A549 (cell line): ENCODE measurements at regions not wholly inside any gene's neighbourhood (a gene's known extent, or its start where the extent isn't known, plus 50 kb on each side); places are given as distances from the start of the nearest gene placed in this dataset.
A peak's percentile ranks its signal among the peaks of the same experiment; 100 is the strongest.

Experiments
- ATAC-seq, 2 experiments: fragments of 200-7000 bp in 1 of 2; fragments of >200 bp in 1 of 2; cut with Nextera tagmentation in 1 of 2; cut with Tn5 transposase in 1 of 2; 3 replicates each; pipeline versions ENCODE4 v1.8.0 to v1.9.1; 2018 to 2020; ENCODE audit warnings: mild to moderate bottlenecking in 1 of 2, moderate library complexity in 1 of 2
- CTCF ChIA-PET: fragments of 300-600 bp; sonication (Branson Sonifier 250); formaldehyde crosslinking; extraction: SDS; loops from one replicate; lab custom pipeline; 2021; ENCODE audit warnings: antibody characterized with exemption, inconsistent platforms; lab: Yijun Ruan, JAX
- POLR2A ChIA-PET: fragments of 350-600 bp; formaldehyde crosslinking; extraction: SDS; loops from one replicate; lab custom pipeline; 2021; ENCODE audit warnings: antibody characterized with exemption, inconsistent platforms; lab: Yijun Ruan, JAX
- DNase-seq, 2 experiments: peaks; one replicate each; pipeline versions ENCODE4 v3.0.0 to v3.0.0-alpha.2; 2011 to 2016; ENCODE audit warnings: low read depth in 1 of 2, low spot score in 1 of 2
- FAIRE-seq: peaks from 2 replicates; lab custom pipeline; 2011; peaks lifted over from hg19 to GRCh38; lab: Jason Lieb, UNC
- H3K27ac ChIP-seq, 2 experiments: fragments of >200 bp; sonication (Bioruptor Twin); formaldehyde crosslinking; 3 replicates each; pipeline ENCODE4 v1.5.1; 2016 to 2017
- H3K4me1 ChIP-seq: fragments of >200 bp; sonication (Bioruptor Twin); formaldehyde crosslinking; 3 replicates; pipeline ENCODE4 v1.6.1; 2016
- H3K4me2 ChIP-seq: fragments of >200 bp; sonication (Bioruptor Twin); formaldehyde crosslinking; 3 replicates; pipeline ENCODE4 v1.6.1; 2016
- H3K4me3 ChIP-seq: fragments of >200 bp; sonication (Bioruptor Twin); formaldehyde crosslinking; 3 replicates; pipeline ENCODE4 v1.5.1; 2016
- H3K9me3 ChIP-seq: fragments of >200 bp; sonication (Bioruptor Twin); formaldehyde crosslinking; 3 replicates; pipeline ENCODE4 v1.6.1; 2016
- BHLHE40 ChIP-seq: IDR thresholded peaks from 2 replicates; pipeline ENCODE4 v1.6.1; 2012; ENCODE audit warnings: low read depth, low read length, inconsistent platforms
- CBX2 ChIP-seq: fragments of 200-600 bp; sonication (generic); IDR thresholded peaks from 2 replicates; pipeline ENCODE4 v1.6.1; 2016; ENCODE audit warnings: low read depth, mild to moderate bottlenecking, borderline replicate concordance
- CEBPB ChIP-seq, 2 experiments: fragments of >200 bp in 1 of 2; sonication (Bioruptor Twin) in 1 of 2; formaldehyde crosslinking in 1 of 2; IDR thresholded peaks; 2 replicates each; pipeline ENCODE4 v1.6.1; 2012 to 2016
- EHF ChIP-seq: fragments of 250-450 bp; sonication (Bioruptor Pico); IDR thresholded peaks from 2 replicates; pipeline ENCODE4 v1.5.0; 2020; ENCODE audit warnings: mild to moderate bottlenecking
- EHMT2 ChIP-seq: fragments of 200-600 bp; sonication (generic); IDR thresholded peaks from 2 replicates; pipeline ENCODE4 v1.6.1; 2016; ENCODE audit warnings: antibody characterized with exemption, low read depth, mild to moderate bottlenecking, moderate library complexity
- EP300 ChIP-seq, 2 experiments: fragments of >200 bp; sonication (Bioruptor Twin); formaldehyde crosslinking; IDR thresholded peaks; 2 replicates in 1 of 2; 3 replicates in 1 of 2; pipeline ENCODE4 v1.6.1; 2016 to 2017
- ESRRA ChIP-seq: fragments of 150-350 bp; IDR thresholded peaks from 2 replicates; pipeline ENCODE4 v1.6.1; 2014; ENCODE audit warnings: mild to moderate bottlenecking, low read length, borderline replicate concordance
- HEYL ChIP-seq: fragments of 250-450 bp; sonication (Bioruptor Pico); IDR thresholded peaks from 2 replicates; pipeline ENCODE4 v1.8.0; 2021; ENCODE audit warnings: mild to moderate bottlenecking, moderate library complexity
- HOXA7 ChIP-seq: fragments of 250-450 bp; sonication (Bioruptor Pico); IDR thresholded peaks from 2 replicates; pipeline ENCODE4 v1.5.0; 2020; ENCODE audit warnings: mild to moderate bottlenecking, moderate library complexity
- KDM1A ChIP-seq: fragments of 200-600 bp; sonication (generic); IDR thresholded peaks from 2 replicates; pipeline ENCODE4 v1.6.1; 2016; ENCODE audit warnings: low read depth, mild to moderate bottlenecking
- MAFK ChIP-seq: fragments of 450-650 bp; IDR thresholded peaks from 2 replicates; pipeline ENCODE4 v1.6.1; 2014; ENCODE audit not compliant: partially characterized antibody
- MYC ChIP-seq: IDR thresholded peaks from 2 replicates; pipeline ENCODE4 v1.6.1; 2012; ENCODE audit warnings: mild to moderate bottlenecking, inconsistent platforms, low read length, improper control_type of control experiment, borderline replicate concordance
- NFE2L2 ChIP-seq: fragments of 150-350 bp; conservative IDR thresholded peaks from 2 replicates; pipeline ENCODE4 v1.6.1; 2014; ENCODE audit warnings: low read length
- NPAS2 ChIP-seq: fragments of 250-450 bp; sonication (Bioruptor Pico); IDR thresholded peaks from 2 replicates; pipeline ENCODE4 v1.8.0; 2022; ENCODE audit warnings: mild to moderate bottlenecking, moderate library complexity, borderline replicate concordance
- POLR2A ChIP-seq: IDR thresholded peaks from 2 replicates; pipeline ENCODE4 v1.6.1; 2012; ENCODE audit warnings: mild to moderate bottlenecking, low read length
- RARB ChIP-seq: fragments of 250-450 bp; sonication (Bioruptor Pico); IDR thresholded peaks from 2 replicates; pipeline ENCODE4 v1.8.0; 2021; ENCODE audit warnings: mild to moderate bottlenecking, moderate library complexity
- RFX5 ChIP-seq: fragments of 450-650 bp; IDR thresholded peaks from 2 replicates; pipeline ENCODE4 v1.7.1; 2014; ENCODE audit warnings: antibody characterized with exemption, mild to moderate bottlenecking, moderate library complexity
- ZC3H11A ChIP-seq: fragments of 450-650 bp; IDR thresholded peaks from 2 replicates; pipeline ENCODE4 v1.6.1; 2014; ENCODE audit warnings: antibody characterized with exemption, mild to moderate bottlenecking
- ZFP36 ChIP-seq: fragments of 450-650 bp; IDR thresholded peaks from 2 replicates; pipeline ENCODE4 v1.6.1; 2014; ENCODE audit warnings: borderline replicate concordance; ENCODE audit not compliant: partially characterized antibody
- ZSCAN20 ChIP-seq: fragments of 250-450 bp; sonication (Bioruptor Pico); IDR thresholded peaks from 2 replicates; pipeline ENCODE4 v1.8.0; 2022; ENCODE audit warnings: mild to moderate bottlenecking, moderate library complexity
- WGBS: methylation state at CpG from one replicate; pipeline ENCODE4 v1.1.6; 2017; ENCODE audit errors: missing lambda C conversion rate; 5-methylcytosine and 5-hydroxymethylcytosine counted together
- TF ChIP-seq, protein P1 (sequence below): IDR thresholded peaks from 2 replicates; pipeline ENCODE4 v1.6.1; 2012
- TF ChIP-seq, protein P2 (sequence below): fragments of 450-650 bp; IDR thresholded peaks from 2 replicates; pipeline ENCODE4 v1.6.1; 2014; ENCODE audit warnings: antibody characterized with exemption
- TF ChIP-seq, protein P3 (sequence below): fragments of 250-450 bp; sonication (Bioruptor Pico); IDR thresholded peaks from 2 replicates; pipeline ENCODE4 v1.5.0; 2020; ENCODE audit warnings: low read depth, mild to moderate bottlenecking, moderate library complexity
- TF ChIP-seq, protein P4 (sequence below): fragments of >200 bp; sonication (Bioruptor Twin); formaldehyde crosslinking; IDR thresholded peaks from 3 replicates; pipeline ENCODE4 v1.5.1; 2016
- TF ChIP-seq, protein P5 (sequence below): fragments of 200-600 bp; sonication (generic); IDR thresholded peaks from 2 replicates; pipeline ENCODE4 v1.6.1; 2016; ENCODE audit warnings: antibody characterized with exemption, mild to moderate bottlenecking, moderate library complexity
- TF ChIP-seq, protein P6 (sequence below): IDR thresholded peaks from 2 replicates; pipeline ENCODE4 v1.6.1; 2012; ENCODE audit warnings: low read depth, borderline replicate concordance
- TF ChIP-seq, protein P7 (sequence below): fragments of 150-350 bp; IDR thresholded peaks from 2 replicates; pipeline ENCODE4 v1.6.1; 2014; ENCODE audit warnings: low read depth, mild to moderate bottlenecking, low read length

DNA sequence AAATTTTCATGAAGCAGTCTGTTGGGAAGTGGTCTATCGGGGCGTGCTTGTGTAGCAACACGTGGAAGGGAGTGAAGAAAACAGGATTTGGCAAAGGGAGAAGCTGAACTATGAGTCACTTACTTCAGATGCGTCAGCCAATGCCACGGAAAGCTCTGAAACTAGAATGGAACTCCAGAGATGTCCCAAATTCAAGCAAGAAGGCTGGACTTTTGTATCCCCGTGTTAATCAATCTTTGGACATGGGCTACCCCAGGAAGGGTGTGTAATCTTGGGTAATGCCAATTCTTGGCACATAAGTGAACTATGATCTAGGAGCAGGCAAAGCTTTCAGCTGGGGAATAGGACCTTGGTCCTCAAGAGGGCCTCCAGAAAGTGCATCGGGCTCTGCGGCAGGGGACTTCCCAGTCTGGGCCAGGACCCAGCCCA, 102.6 kb downstream of the ADSS2 start (continued):
- TF ChIP-seq BHLHE40: no peak
- TF ChIP-seq, protein P1, sequence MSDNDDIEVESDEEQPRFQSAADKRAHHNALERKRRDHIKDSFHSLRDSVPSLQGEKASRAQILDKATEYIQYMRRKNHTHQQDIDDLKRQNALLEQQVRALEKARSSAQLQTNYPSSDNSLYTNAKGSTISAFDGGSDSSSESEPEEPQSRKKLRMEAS: peak; percentile 52; the same call in 1 of the 2 replicates
- no peak for TF ChIP-seq EHF
- no peak for TF ChIP-seq ZC3H11A
- TF ChIP-seq, protein P2, sequence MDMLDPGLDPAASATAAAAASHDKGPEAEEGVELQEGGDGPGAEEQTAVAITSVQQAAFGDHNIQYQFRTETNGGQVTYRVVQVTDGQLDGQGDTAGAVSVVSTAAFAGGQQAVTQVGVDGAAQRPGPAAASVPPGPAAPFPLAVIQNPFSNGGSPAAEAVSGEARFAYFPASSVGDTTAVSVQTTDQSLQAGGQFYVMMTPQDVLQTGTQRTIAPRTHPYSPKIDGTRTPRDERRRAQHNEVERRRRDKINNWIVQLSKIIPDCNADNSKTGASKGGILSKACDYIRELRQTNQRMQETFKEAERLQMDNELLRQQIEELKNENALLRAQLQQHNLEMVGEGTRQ: no peak
- TF ChIP-seq ZFP36: no peak

DNA sequence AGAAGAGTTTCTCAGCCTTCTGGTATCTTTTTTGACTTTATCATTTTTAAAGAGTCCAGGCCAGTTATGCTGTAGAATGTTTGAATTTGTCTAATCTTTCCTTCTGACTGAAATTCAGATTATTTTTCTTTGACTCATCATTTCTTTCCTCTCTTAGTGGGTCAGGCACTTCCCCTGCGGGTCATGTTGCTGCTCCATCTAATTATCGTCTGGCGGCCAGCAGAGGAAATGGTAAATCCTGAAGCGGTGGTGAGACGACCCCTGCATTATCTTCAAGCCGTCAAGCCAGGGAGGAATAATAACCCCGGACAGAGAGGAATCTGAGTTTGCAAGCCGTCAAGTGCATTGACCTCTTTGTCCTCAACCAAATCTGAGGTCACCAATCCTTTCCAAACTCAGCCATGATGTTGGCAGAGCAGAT, 102.1 kb downstream of the ADSS2 start:
- DNase-seq: no peak
- H3K4me3 ChIP-seq: no peak overlapping the region

DNA sequence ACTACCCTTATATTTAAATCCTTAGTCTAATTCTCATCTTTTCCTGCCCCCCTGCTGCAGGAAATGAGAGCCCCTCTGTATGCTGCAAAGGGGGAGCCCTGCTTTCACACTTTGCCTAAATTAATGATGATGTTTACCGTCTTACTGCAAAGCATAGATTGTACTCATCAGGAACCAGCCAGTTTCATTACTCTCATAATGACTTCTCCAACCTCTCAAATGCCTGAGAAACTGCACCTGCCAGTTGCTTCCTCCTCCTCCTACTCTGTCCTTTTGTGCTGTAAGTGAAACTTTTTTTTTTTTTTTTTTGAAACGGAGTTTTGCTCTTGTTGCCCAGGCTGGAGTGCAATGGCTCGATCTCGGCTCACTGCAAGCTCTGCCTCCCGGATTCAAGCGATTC, 101.7 kb downstream of the ADSS2 start:
- ChIA-PET CTCF (no interaction called here), POLR2A (no interaction called here)
- DNase-seq: no peak
- no peak for FAIRE-seq
- ATAC-seq: no peak
- no peak overlapping the region for H3K4me2 ChIP-seq
- no peak overlapping the region for H3K27ac ChIP-seq
- no peaks in the 10 kb centered on the region for H3K9me3 ChIP-seq
- TF ChIP-seq KDM1A (no peak), NFE2L2 (no peak), ESRRA (no peak), CEBPB (IDR thresholded peaks at IDR 0.05) (no peak), HOXA7 (no peak), POLR2A (no peak), MAFK (no peak), ZSCAN20 (no peak), RFX5 (no peak), RARB (CRISPR knock-in tag) (no peak), HEYL (CRISPR knock-in tag) (no peak), MYC (no peak)
- TF ChIP-seq, protein P3, sequence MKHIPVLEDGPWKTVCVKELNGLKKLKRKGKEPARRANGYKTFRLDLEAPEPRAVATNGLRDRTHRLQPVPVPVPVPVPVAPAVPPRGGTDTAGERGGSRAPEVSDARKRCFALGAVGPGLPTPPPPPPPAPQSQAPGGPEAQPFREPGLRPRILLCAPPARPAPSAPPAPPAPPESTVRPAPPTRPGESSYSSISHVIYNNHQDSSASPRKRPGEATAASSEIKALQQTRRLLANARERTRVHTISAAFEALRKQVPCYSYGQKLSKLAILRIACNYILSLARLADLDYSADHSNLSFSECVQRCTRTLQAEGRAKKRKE: no peak
- TF ChIP-seq, protein P4, sequence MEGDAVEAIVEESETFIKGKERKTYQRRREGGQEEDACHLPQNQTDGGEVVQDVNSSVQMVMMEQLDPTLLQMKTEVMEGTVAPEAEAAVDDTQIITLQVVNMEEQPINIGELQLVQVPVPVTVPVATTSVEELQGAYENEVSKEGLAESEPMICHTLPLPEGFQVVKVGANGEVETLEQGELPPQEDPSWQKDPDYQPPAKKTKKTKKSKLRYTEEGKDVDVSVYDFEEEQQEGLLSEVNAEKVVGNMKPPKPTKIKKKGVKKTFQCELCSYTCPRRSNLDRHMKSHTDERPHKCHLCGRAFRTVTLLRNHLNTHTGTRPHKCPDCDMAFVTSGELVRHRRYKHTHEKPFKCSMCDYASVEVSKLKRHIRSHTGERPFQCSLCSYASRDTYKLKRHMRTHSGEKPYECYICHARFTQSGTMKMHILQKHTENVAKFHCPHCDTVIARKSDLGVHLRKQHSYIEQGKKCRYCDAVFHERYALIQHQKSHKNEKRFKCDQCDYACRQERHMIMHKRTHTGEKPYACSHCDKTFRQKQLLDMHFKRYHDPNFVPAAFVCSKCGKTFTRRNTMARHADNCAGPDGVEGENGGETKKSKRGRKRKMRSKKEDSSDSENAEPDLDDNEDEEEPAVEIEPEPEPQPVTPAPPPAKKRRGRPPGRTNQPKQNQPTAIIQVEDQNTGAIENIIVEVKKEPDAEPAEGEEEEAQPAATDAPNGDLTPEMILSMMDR: no peak
- H3K4me1 ChIP-seq: peaks cover 27% of the 10 kb centered on the region
- H3K4me3 ChIP-seq: no peak overlapping the region
- 92% methylated on average over 6 of the region's 6 CpGs for WGBS

More for the DNA sequence above, 102.1 kb downstream of the ADSS2 start:
- POLR2A ChIA-PET: no interaction called here
- FAIRE-seq (no peak), ATAC-seq (no peak)
- H3K9me3 ChIP-seq: no peaks in the 10 kb centered on the region
- TF ChIP-seq EHMT2 (no peak), MAFK (no peak), CBX2 (no peak), ZC3H11A (no peak), BHLHE40 (no peak), EP300 (IDR thresholded peaks at IDR 0.05) (no peak), NPAS2 (CRISPR knock-in tag) (no peak), KDM1A (no peak), HEYL (CRISPR knock-in tag) (no peak)
- TF ChIP-seq, protein P5, sequence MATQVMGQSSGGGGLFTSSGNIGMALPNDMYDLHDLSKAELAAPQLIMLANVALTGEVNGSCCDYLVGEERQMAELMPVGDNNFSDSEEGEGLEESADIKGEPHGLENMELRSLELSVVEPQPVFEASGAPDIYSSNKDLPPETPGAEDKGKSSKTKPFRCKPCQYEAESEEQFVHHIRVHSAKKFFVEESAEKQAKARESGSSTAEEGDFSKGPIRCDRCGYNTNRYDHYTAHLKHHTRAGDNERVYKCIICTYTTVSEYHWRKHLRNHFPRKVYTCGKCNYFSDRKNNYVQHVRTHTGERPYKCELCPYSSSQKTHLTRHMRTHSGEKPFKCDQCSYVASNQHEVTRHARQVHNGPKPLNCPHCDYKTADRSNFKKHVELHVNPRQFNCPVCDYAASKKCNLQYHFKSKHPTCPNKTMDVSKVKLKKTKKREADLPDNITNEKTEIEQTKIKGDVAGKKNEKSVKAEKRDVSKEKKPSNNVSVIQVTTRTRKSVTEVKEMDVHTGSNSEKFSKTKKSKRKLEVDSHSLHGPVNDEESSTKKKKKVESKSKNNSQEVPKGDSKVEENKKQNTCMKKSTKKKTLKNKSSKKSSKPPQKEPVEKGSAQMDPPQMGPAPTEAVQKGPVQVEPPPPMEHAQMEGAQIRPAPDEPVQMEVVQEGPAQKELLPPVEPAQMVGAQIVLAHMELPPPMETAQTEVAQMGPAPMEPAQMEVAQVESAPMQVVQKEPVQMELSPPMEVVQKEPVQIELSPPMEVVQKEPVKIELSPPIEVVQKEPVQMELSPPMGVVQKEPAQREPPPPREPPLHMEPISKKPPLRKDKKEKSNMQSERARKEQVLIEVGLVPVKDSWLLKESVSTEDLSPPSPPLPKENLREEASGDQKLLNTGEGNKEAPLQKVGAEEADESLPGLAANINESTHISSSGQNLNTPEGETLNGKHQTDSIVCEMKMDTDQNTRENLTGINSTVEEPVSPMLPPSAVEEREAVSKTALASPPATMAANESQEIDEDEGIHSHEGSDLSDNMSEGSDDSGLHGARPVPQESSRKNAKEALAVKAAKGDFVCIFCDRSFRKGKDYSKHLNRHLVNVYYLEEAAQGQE: no peak
- TF ChIP-seq, protein P6, sequence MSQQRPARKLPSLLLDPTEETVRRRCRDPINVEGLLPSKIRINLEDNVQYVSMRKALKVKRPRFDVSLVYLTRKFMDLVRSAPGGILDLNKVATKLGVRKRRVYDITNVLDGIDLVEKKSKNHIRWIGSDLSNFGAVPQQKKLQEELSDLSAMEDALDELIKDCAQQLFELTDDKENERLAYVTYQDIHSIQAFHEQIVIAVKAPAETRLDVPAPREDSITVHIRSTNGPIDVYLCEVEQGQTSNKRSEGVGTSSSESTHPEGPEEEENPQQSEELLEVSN: no peak
- TF ChIP-seq, protein P7, sequence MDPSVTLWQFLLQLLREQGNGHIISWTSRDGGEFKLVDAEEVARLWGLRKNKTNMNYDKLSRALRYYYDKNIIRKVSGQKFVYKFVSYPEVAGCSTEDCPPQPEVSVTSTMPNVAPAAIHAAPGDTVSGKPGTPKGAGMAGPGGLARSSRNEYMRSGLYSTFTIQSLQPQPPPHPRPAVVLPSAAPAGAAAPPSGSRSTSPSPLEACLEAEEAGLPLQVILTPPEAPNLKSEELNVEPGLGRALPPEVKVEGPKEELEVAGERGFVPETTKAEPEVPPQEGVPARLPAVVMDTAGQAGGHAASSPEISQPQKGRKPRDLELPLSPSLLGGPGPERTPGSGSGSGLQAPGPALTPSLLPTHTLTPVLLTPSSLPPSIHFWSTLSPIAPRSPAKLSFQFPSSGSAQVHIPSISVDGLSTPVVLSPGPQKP: no peak
- peak overlapping the region; percentile 51 for H3K4me2 ChIP-seq
- H3K4me1 ChIP-seq: peaks cover 27% of the 10 kb centered on the region
- CTCF ChIA-PET: interaction anchor here (1.0 kb wide), 1 partner anchor 50 kb away, joined by 3 read pairs; no protein-coding TSS in a partner anchor
- 95% methylated on average over 8 of the region's 8 CpGs for WGBS
- peak overlapping the region; percentile 45 to 67; a peak in 4 of 6 replicates for H3K27ac ChIP-seq
